ENCODE measurements at regions not wholly inside any gene's neighbourhood (a gene's known extent, or its start where the extent isn't known, plus 50 kb on each side); places are given as distances from the start of the nearest gene placed in this dataset.

- Histone ChIP-seq H3K9me3 (no peaks in the 10 kb centered on the region), H3K27ac (ENCODE audit: low read length) (no peak overlapping the region), H3K27me3 (replicated peaks in 1 of 2; ENCODE audit: control insufficient read depth in 2 of 2, extremely low read depth in 1 of 2, insufficient read depth in 2 of 2, low read length in 1 of 2) (peaks cover 0 to 3% of the 10 kb centered on the region in 2 experiments), H3K4me1 (ENCODE audit: control insufficient read depth in 1 of 2, extremely low read depth in 1 of 2, insufficient read depth in 2 of 2, low read length in 2 of 2) (no peaks in the 10 kb centered on the region), H3K36me3 (ENCODE audit: control insufficient read depth in 2 of 2, extremely low read depth in 1 of 2, insufficient read depth in 1 of 2, low read length in 1 of 2) (no peaks in the 10 kb centered on the region), H3K4me3 (ENCODE audit: control insufficient read depth in 1 of 2, extremely low read depth in 1 of 2, low read length in 1 of 2) (no peak overlapping the region)
- H3K27ac Mint-ChIP-seq, result no peak overlapping the region
- DNase-seq (no peak), ATAC-seq (replicated peaks in 1 of 4) (no peak)
- H3K9me3 Mint-ChIP-seq, result peaks cover 0 to 17% (median 7%) of the 10 kb centered on the region in 3 donors
- no peaks in the 10 kb centered on the region for H3K4me1 Mint-ChIP-seq
- POLR2A ChIA-PET, result no interaction called here
- no peak overlapping the region for H3K4me3 Mint-ChIP-seq
- WGBS (ENCODE audit: insufficient coverage), result no CpG with 5 or more reads among the region's 1 CpG
- H3K36me3 Mint-ChIP-seq, result no peaks in the 10 kb centered on the region
- CTCF ChIA-PET, result interaction anchor here in 1 of 2 donors (0.6 kb wide), 1 partner anchor 543 kb away, joined by 3 read pairs; no protein-coding TSS in a partner anchor
- H3K27me3 Mint-ChIP-seq, result peaks cover 0 to 12% of the 10 kb centered on the region in 2 donors
Observed at GRCh38 chr9:108103046-108103693, 613.6 kb upstream of the KLF4 start.

- no peak overlapping the region for H3K4me3 ChIP-seq (ENCODE audit: control insufficient read depth in 1 of 2, extremely low read depth in 1 of 2, low read length in 1 of 2)
- H3K4me3 Mint-ChIP-seq, result no peak overlapping the region
- H3K27me3 ChIP-seq (replicated peaks in 1 of 2; ENCODE audit: control insufficient read depth in 2 of 2, extremely low read depth in 1 of 2, insufficient read depth in 2 of 2, low read length in 1 of 2), result peaks cover 0 to 3% of the 10 kb centered on the region in 2 experiments
- ATAC-seq (replicated peaks in 1 of 4), result no peak
- H3K27ac ChIP-seq (ENCODE audit: low read length), result no peak overlapping the region
- WGBS (ENCODE audit: insufficient coverage), result no CpG with 5 or more reads among the region's 1 CpG
- H3K9me3 ChIP-seq, result no peaks in the 10 kb centered on the region
- H3K36me3 Mint-ChIP-seq, result no peaks in the 10 kb centered on the region
- CTCF ChIA-PET, result no interaction called here
- no peak for DNase-seq
- H3K36me3 ChIP-seq (ENCODE audit: control insufficient read depth in 2 of 2, extremely low read depth in 1 of 2, insufficient read depth in 1 of 2, low read length in 1 of 2), result no peaks in the 10 kb centered on the region
- H3K9me3 Mint-ChIP-seq, result peaks cover 0 to 17% (median 7%) of the 10 kb centered on the region in 3 donors
- no peaks in the 10 kb centered on the region for H3K4me1 ChIP-seq (ENCODE audit: control insufficient read depth in 1 of 2, extremely low read depth in 1 of 2, insufficient read depth in 2 of 2, low read length in 2 of 2)
- POLR2A ChIA-PET, result no interaction called here
- H3K27me3 Mint-ChIP-seq, result peaks cover 0 to 12% of the 10 kb centered on the region in 2 donors
- H3K27ac Mint-ChIP-seq, result no peak overlapping the region
- H3K4me1 Mint-ChIP-seq, result no peaks in the 10 kb centered on the region
Observed at GRCh38 chr9:108101410-108101809, 611.8 kb upstream of the KLF4 start.

GRCh38 chr9:108100571-108100970 lies 611.0 kb upstream of the KLF4 start:
- H3K36me3 ChIP-seq (ENCODE audit: control insufficient read depth in 2 of 2, extremely low read depth in 1 of 2, insufficient read depth in 1 of 2, low read length in 1 of 2), result no peaks in the 10 kb centered on the region
- Mint-ChIP-seq H3K36me3 (no peaks in the 10 kb centered on the region), H3K27ac (no peak overlapping the region), H3K27me3 (peaks cover 0 to 12% of the 10 kb centered on the region in 2 donors), H3K9me3 (peaks cover 0 to 17% (median 7%) of the 10 kb centered on the region in 3 donors), H3K4me1 (no peaks in the 10 kb centered on the region), H3K4me3 (no peak overlapping the region)
- DNase-seq (no peak), ATAC-seq (replicated peaks in 1 of 4) (no peak)
- POLR2A ChIA-PET, result no interaction called here
- CTCF ChIA-PET, result no interaction called here
- H3K4me1 ChIP-seq (ENCODE audit: control insufficient read depth in 1 of 2, extremely low read depth in 1 of 2, insufficient read depth in 2 of 2, low read length in 2 of 2), result no peaks in the 10 kb centered on the region
- WGBS (ENCODE audit: insufficient coverage), result 51% methylated on average over 3 of the region's 6 CpGs
- H3K27ac ChIP-seq (ENCODE audit: low read length), result no peak overlapping the region
- H3K4me3 ChIP-seq (ENCODE audit: control insufficient read depth in 1 of 2, extremely low read depth in 1 of 2, low read length in 1 of 2), result no peak overlapping the region
- no peaks in the 10 kb centered on the region for H3K9me3 ChIP-seq
- peaks cover 0 to 3% of the 10 kb centered on the region in 2 experiments for H3K27me3 ChIP-seq (replicated peaks in 1 of 2; ENCODE audit: control insufficient read depth in 2 of 2, extremely low read depth in 1 of 2, insufficient read depth in 2 of 2, low read length in 1 of 2)

- Histone ChIP-seq H3K9me3 (no peaks in the 10 kb centered on the region), H3K36me3 (ENCODE audit: control insufficient read depth in 2 of 2, extremely low read depth in 1 of 2, insufficient read depth in 1 of 2, low read length in 1 of 2) (no peaks in the 10 kb centered on the region), H3K4me3 (ENCODE audit: control insufficient read depth in 1 of 2, extremely low read depth in 1 of 2, low read length in 1 of 2) (no peak overlapping the region), H3K27me3 (replicated peaks in 1 of 2; ENCODE audit: control insufficient read depth in 2 of 2, extremely low read depth in 1 of 2, insufficient read depth in 2 of 2, low read length in 1 of 2) (peaks cover 0 to 3% of the 10 kb centered on the region in 2 experiments), H3K27ac (ENCODE audit: low read length) (no peak overlapping the region), H3K4me1 (ENCODE audit: control insufficient read depth in 1 of 2, extremely low read depth in 1 of 2, insufficient read depth in 2 of 2, low read length in 2 of 2) (no peaks in the 10 kb centered on the region)
- Mint-ChIP-seq H3K27me3 (peaks cover 0 to 12% of the 10 kb centered on the region in 2 donors), H3K9me3 (peaks cover 4 to 17% (median 5%) of the 10 kb centered on the region in 3 donors), H3K4me3 (no peak overlapping the region), H3K27ac (no peak overlapping the region), H3K36me3 (no peaks in the 10 kb centered on the region), H3K4me1 (no peaks in the 10 kb centered on the region)
- ChIA-PET CTCF (no interaction called here), POLR2A (no interaction called here)
- no peak for DNase-seq
- ATAC-seq (replicated peaks in 1 of 4), result no peak
- WGBS (ENCODE audit: insufficient coverage), result 69% methylated on average over 2 of the region's 3 CpGs
Observed at GRCh38 chr9:108099854-108100253, 610.3 kb upstream of the KLF4 start.

- no peaks in the 10 kb centered on the region for H3K4me1 Mint-ChIP-seq
Observed at GRCh38 chr9:108095496-108095895, 605.9 kb upstream of the KLF4 start.

GRCh38 chr9:108094676-108094993 lies 605.1 kb upstream of the KLF4 start:
- Mint-ChIP-seq H3K27ac (no peak overlapping the region), H3K4me1 (no peaks in the 10 kb centered on the region)
- CTCF ChIA-PET, result no interaction called here

More at GRCh38 chr9:108095496-108095895, 605.9 kb upstream of the KLF4 start:
- no peak for DNase-seq
- ChIA-PET CTCF (no interaction called here), POLR2A (interaction anchor here in 1 of 2 donors (0.7 kb wide), 1 partner anchor 19 kb away, joined by 12 read pairs; no protein-coding TSS in a partner anchor)
- no peak for ATAC-seq (replicated peaks in 1 of 4)
- H3K27me3 ChIP-seq (replicated peaks in 1 of 2; ENCODE audit: control insufficient read depth in 2 of 2, extremely low read depth in 1 of 2, insufficient read depth in 2 of 2, low read length in 1 of 2), result peaks cover 0 to 3% of the 10 kb centered on the region in 2 experiments
- H3K27ac ChIP-seq (ENCODE audit: low read length), result no peak overlapping the region
- no peak overlapping the region for H3K4me3 Mint-ChIP-seq
- H3K4me3 ChIP-seq (ENCODE audit: control insufficient read depth in 1 of 2, extremely low read depth in 1 of 2, low read length in 1 of 2), result no peak overlapping the region
- H3K36me3 Mint-ChIP-seq, result no peaks in the 10 kb centered on the region
- no peaks in the 10 kb centered on the region for H3K4me1 ChIP-seq (ENCODE audit: control insufficient read depth in 1 of 2, extremely low read depth in 1 of 2, insufficient read depth in 2 of 2, low read length in 2 of 2)
- H3K27ac Mint-ChIP-seq, result no peak overlapping the region
- H3K9me3 Mint-ChIP-seq, result peaks cover 0 to 7% (median 5%) of the 10 kb centered on the region in 3 donors
- no peaks in the 10 kb centered on the region for H3K36me3 ChIP-seq (ENCODE audit: control insufficient read depth in 2 of 2, extremely low read depth in 1 of 2, insufficient read depth in 1 of 2, low read length in 1 of 2)
- peaks cover 0 to 2% of the 10 kb centered on the region in 2 donors for H3K27me3 Mint-ChIP-seq
- WGBS (ENCODE audit: insufficient coverage), result no CpG with 5 or more reads among the region's 1 CpG
- no peaks in the 10 kb centered on the region for H3K9me3 ChIP-seq

More at GRCh38 chr9:108094676-108094993, 605.1 kb upstream of the KLF4 start:
- Mint-ChIP-seq H3K36me3 (no peaks in the 10 kb centered on the region), H3K27me3 (no peaks in the 10 kb centered on the region), H3K4me3 (no peak overlapping the region), H3K9me3 (peaks cover 0 to 9% (median 5%) of the 10 kb centered on the region in 3 donors)
- no peaks in the 10 kb centered on the region for H3K36me3 ChIP-seq (ENCODE audit: control insufficient read depth in 2 of 2, extremely low read depth in 1 of 2, insufficient read depth in 1 of 2, low read length in 1 of 2)
- H3K4me1 ChIP-seq (ENCODE audit: control insufficient read depth in 1 of 2, extremely low read depth in 1 of 2, insufficient read depth in 2 of 2, low read length in 2 of 2), result no peaks in the 10 kb centered on the region
- no peak overlapping the region for H3K27ac ChIP-seq (ENCODE audit: low read length)
- no peak overlapping the region for H3K4me3 ChIP-seq (ENCODE audit: control insufficient read depth in 1 of 2, extremely low read depth in 1 of 2, low read length in 1 of 2)
- H3K9me3 ChIP-seq, result no peaks in the 10 kb centered on the region
- peaks cover 0 to 2% of the 10 kb centered on the region in 2 experiments for H3K27me3 ChIP-seq (replicated peaks in 1 of 2; ENCODE audit: control insufficient read depth in 2 of 2, extremely low read depth in 1 of 2, insufficient read depth in 2 of 2, low read length in 1 of 2)
- no peak for DNase-seq
- POLR2A ChIA-PET, result no interaction called here
- no peak for ATAC-seq (replicated peaks in 1 of 4)
- no CpG with 5 or more reads among the region's 2 CpGs for WGBS (ENCODE audit: insufficient coverage)
